ENCODE measurements at regions not wholly inside any gene's neighbourhood (a gene's known extent, or its start where the extent isn't known, plus 50 kb on each side); places are given as distances from the start of the nearest gene placed in this dataset.

- no peak for DNase-seq (ENCODE audit: low spot score, unreplicated experiment)
- TF ChIP-seq, protein P1, sequence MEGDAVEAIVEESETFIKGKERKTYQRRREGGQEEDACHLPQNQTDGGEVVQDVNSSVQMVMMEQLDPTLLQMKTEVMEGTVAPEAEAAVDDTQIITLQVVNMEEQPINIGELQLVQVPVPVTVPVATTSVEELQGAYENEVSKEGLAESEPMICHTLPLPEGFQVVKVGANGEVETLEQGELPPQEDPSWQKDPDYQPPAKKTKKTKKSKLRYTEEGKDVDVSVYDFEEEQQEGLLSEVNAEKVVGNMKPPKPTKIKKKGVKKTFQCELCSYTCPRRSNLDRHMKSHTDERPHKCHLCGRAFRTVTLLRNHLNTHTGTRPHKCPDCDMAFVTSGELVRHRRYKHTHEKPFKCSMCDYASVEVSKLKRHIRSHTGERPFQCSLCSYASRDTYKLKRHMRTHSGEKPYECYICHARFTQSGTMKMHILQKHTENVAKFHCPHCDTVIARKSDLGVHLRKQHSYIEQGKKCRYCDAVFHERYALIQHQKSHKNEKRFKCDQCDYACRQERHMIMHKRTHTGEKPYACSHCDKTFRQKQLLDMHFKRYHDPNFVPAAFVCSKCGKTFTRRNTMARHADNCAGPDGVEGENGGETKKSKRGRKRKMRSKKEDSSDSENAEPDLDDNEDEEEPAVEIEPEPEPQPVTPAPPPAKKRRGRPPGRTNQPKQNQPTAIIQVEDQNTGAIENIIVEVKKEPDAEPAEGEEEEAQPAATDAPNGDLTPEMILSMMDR (IDR thresholded peaks at IDR 0.05; ENCODE audit: unreplicated experiment): no peak
- H3K4me3 Mint-ChIP-seq (ENCODE audit: low read depth): no peak overlapping the region
- H3K4me1 Mint-ChIP-seq (ENCODE audit: low read depth): peaks cover 6% of the 10 kb centered on the region
- H3K36me3 Mint-ChIP-seq (ENCODE audit: insufficient read depth): peaks cover 4% of the 10 kb centered on the region
- H3K9me3 Mint-ChIP-seq (ENCODE audit: low read depth): peaks cover 2% of the 10 kb centered on the region
- H3K27ac Mint-ChIP-seq: no peak overlapping the region
- no peaks in the 10 kb centered on the region for H3K27me3 Mint-ChIP-seq
These were observed 283.9 kb downstream of the KLF12 start for GRCh38 chr13:73850104-73850873.

GRCh38 chr13:73849292-73849691, 284.9 kb downstream of the KLF12 start:
- no peak overlapping the region for H3K27ac Mint-ChIP-seq
- H3K27me3 Mint-ChIP-seq: no peaks in the 10 kb centered on the region
- peaks cover 2% of the 10 kb centered on the region for H3K9me3 Mint-ChIP-seq (ENCODE audit: low read depth)
- H3K4me1 Mint-ChIP-seq (ENCODE audit: low read depth): peaks cover 6% of the 10 kb centered on the region
- H3K36me3 Mint-ChIP-seq (ENCODE audit: insufficient read depth): peaks cover 6% of the 10 kb centered on the region
- no peak overlapping the region for H3K4me3 Mint-ChIP-seq (ENCODE audit: low read depth)
- TF ChIP-seq, protein P1 (IDR thresholded peaks at IDR 0.05; ENCODE audit: unreplicated experiment): peak; percentile 50
- no peak for DNase-seq (ENCODE audit: low spot score, unreplicated experiment)

- Mint-ChIP-seq H3K27me3 (no peaks in the 10 kb centered on the region), H3K4me3 (ENCODE audit: low read depth) (no peak overlapping the region), H3K4me1 (ENCODE audit: low read depth) (peaks cover 6% of the 10 kb centered on the region), H3K9me3 (ENCODE audit: low read depth) (no peaks in the 10 kb centered on the region), H3K27ac (no peak overlapping the region), H3K36me3 (ENCODE audit: insufficient read depth) (peaks cover 6% of the 10 kb centered on the region)
- no peak for DNase-seq (ENCODE audit: low spot score, unreplicated experiment)
- TF ChIP-seq, protein P1 (IDR thresholded peaks at IDR 0.05; ENCODE audit: unreplicated experiment): no peak
These were observed 289.2 kb downstream of the KLF12 start for GRCh38 chr13:73844986-73845385.

DNA sequence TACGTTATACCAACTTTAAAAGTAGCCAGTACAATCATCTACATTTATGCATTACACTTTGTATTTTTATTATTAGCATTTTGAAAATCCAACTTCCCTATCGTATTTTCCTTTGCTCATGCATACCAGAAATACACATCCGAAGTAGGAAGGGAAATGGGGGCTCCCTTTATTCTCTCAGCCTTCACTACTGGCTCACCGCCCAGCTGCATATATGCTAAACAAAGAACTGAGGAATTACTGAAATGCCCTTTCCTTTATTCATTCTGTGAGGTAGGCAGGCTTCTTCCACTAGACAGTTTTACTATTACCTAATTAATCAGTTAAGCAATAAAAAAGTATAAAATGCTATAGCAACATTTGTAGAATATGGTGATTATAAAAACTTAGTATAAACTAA, 291.6 kb downstream of the KLF12 start:
- Mint-ChIP-seq H3K9me3 (ENCODE audit: low read depth) (no peaks in the 10 kb centered on the region), H3K36me3 (ENCODE audit: insufficient read depth) (peaks cover 6% of the 10 kb centered on the region), H3K4me1 (ENCODE audit: low read depth) (no peaks in the 10 kb centered on the region), H3K27ac (no peak overlapping the region), H3K4me3 (ENCODE audit: low read depth) (no peak overlapping the region), H3K27me3 (no peaks in the 10 kb centered on the region)
- no peak for DNase-seq (ENCODE audit: low spot score, unreplicated experiment)
- TF ChIP-seq, protein P1 (IDR thresholded peaks at IDR 0.05; ENCODE audit: unreplicated experiment): no peak

GRCh38 chr13:73842184-73842583, 292.0 kb downstream of the KLF12 start:
- no peaks in the 10 kb centered on the region for H3K27me3 Mint-ChIP-seq
- DNase-seq (ENCODE audit: low spot score, unreplicated experiment): no peak
- peaks cover 6% of the 10 kb centered on the region for H3K36me3 Mint-ChIP-seq (ENCODE audit: insufficient read depth)
- TF ChIP-seq, protein P1 (IDR thresholded peaks at IDR 0.05; ENCODE audit: unreplicated experiment): no peak
- no peaks in the 10 kb centered on the region for H3K9me3 Mint-ChIP-seq (ENCODE audit: low read depth)
- H3K4me1 Mint-ChIP-seq (ENCODE audit: low read depth): no peaks in the 10 kb centered on the region
- no peak overlapping the region for H3K4me3 Mint-ChIP-seq (ENCODE audit: low read depth)
- H3K27ac Mint-ChIP-seq: no peak overlapping the region

All from progenitor cell of endocrine pancreas (in vitro differentiated cells).